ENCODE measurements at regions not wholly inside any gene's neighbourhood (a gene's known extent, or its start where the extent isn't known, plus 50 kb on each side); places are given as distances from the start of the nearest gene placed in this dataset.

GRCh38 chr3:55339390-55339789 is 147.7 kb downstream of the WNT5A start:
- DNase-seq, result no peak
- Histone ChIP-seq H3K36me3 (no peaks in the 10 kb centered on the region), H3K4me1 (no peaks in the 10 kb centered on the region), H3K27me3 (no peaks in the 10 kb centered on the region), H3K9me3 (no peaks in the 10 kb centered on the region), H3K4me3 (ENCODE audit: low read depth, low read length) (no peak overlapping the region)
- TF ChIP-seq CTCF (IDR thresholded peaks at IDR 0.05; ENCODE audit: low read depth, low read length), result no peak

- Histone ChIP-seq H3K27me3 (no peaks in the 10 kb centered on the region), H3K4me1 (no peaks in the 10 kb centered on the region), H3K9me3 (no peaks in the 10 kb centered on the region), H3K4me3 (ENCODE audit: low read depth, low read length) (no peak overlapping the region), H3K36me3 (no peaks in the 10 kb centered on the region)
- TF ChIP-seq CTCF (IDR thresholded peaks at IDR 0.05; ENCODE audit: low read depth, low read length), result no peak
- no peak for DNase-seq
Measured at GRCh38 chr3:55337641-55338180, 149.4 kb downstream of the WNT5A start.

- TF ChIP-seq CTCF (IDR thresholded peaks at IDR 0.05; ENCODE audit: low read depth, low read length), result no peak
- H3K4me3 ChIP-seq (ENCODE audit: low read depth, low read length), result no peak overlapping the region
- no peaks in the 10 kb centered on the region for H3K36me3 ChIP-seq
- DNase-seq, result no peak
- no peaks in the 10 kb centered on the region for H3K4me1 ChIP-seq
- H3K9me3 ChIP-seq, result no peaks in the 10 kb centered on the region
- no peaks in the 10 kb centered on the region for H3K27me3 ChIP-seq
Measured at GRCh38 chr3:55333923-55334322, 153.2 kb downstream of the WNT5A start.

GRCh38 chr3:55333046-55333445 is 154.1 kb downstream of the WNT5A start:
- no peak for TF ChIP-seq CTCF (IDR thresholded peaks at IDR 0.05; ENCODE audit: low read depth, low read length)

GRCh38 chr3:55332176-55332575 is 154.9 kb downstream of the WNT5A start:
- TF ChIP-seq CTCF (IDR thresholded peaks at IDR 0.05; ENCODE audit: low read depth, low read length), result no peak
- no peak for DNase-seq
- H3K27me3 ChIP-seq, result no peaks in the 10 kb centered on the region
- H3K9me3 ChIP-seq, result no peaks in the 10 kb centered on the region
- no peaks in the 10 kb centered on the region for H3K4me1 ChIP-seq
- no peaks in the 10 kb centered on the region for H3K36me3 ChIP-seq
- H3K4me3 ChIP-seq (ENCODE audit: low read depth, low read length), result no peak overlapping the region

More at GRCh38 chr3:55333046-55333445, 154.1 kb downstream of the WNT5A start:
- H3K4me3 ChIP-seq (ENCODE audit: low read depth, low read length), result no peak overlapping the region
- H3K4me1 ChIP-seq, result no peaks in the 10 kb centered on the region
- DNase-seq, result no peak
- H3K36me3 ChIP-seq, result no peaks in the 10 kb centered on the region
- no peaks in the 10 kb centered on the region for H3K27me3 ChIP-seq
- H3K9me3 ChIP-seq, result no peaks in the 10 kb centered on the region

GRCh38 chr3:55331524-55331923 is 155.6 kb downstream of the WNT5A start:
- Histone ChIP-seq H3K36me3 (no peaks in the 10 kb centered on the region), H3K27me3 (no peaks in the 10 kb centered on the region), H3K9me3 (no peaks in the 10 kb centered on the region), H3K4me1 (no peaks in the 10 kb centered on the region), H3K4me3 (ENCODE audit: low read depth, low read length) (no peak overlapping the region)
- TF ChIP-seq CTCF (IDR thresholded peaks at IDR 0.05; ENCODE audit: low read depth, low read length), result no peak
- DNase-seq, result no peak
